Brain microvascular endothelial cell (primary cell): ENCODE measurements at regions not wholly inside any gene's neighbourhood (a gene's known extent, or its start where the extent isn't known, plus 50 kb on each side); places are given as distances from the start of the nearest gene placed in this dataset.

Source experiments
- DNase-seq: peaks from one replicate; pipeline ENCODE4 v3.0.0-alpha.2; 2020
- H3K27ac ChIP-seq: fragments of 250-450 bp; sonication (Bioruptor Pico); 2 replicates; pipeline ENCODE4 v1.5.1; 2020; ENCODE audit warnings: mild to moderate bottlenecking, moderate library complexity
- H3K27me3 ChIP-seq: fragments of 250-450 bp; sonication (Bioruptor Pico); replicated peaks from 2 replicates; pipeline ENCODE4 v1.5.1; 2020; ENCODE audit warnings: mild to moderate bottlenecking
- H3K36me3 ChIP-seq: fragments of 250-450 bp; sonication (Bioruptor Pico); replicated peaks from 2 replicates; pipeline ENCODE4 v1.5.1; 2020; ENCODE audit warnings: mild to moderate bottlenecking
- H3K4me3 ChIP-seq: 2 replicates; pipeline ENCODE4 v1.5.1; 2011; ENCODE audit warnings: low read depth, mild to moderate bottlenecking, control low read depth, low read length, moderate library complexity
- CTCF ChIP-seq: IDR thresholded peaks from 2 replicates; pipeline ENCODE4 v1.5.1; 2011; ENCODE audit warnings: low read depth, mild to moderate bottlenecking, moderate library complexity, low read length, control low read depth, inconsistent platforms; ENCODE audit errors: missing control alignments
- in situ Hi-C: cut with HindIII; loops from 2 replicates; pipeline ENCODE4 v1.10.0; 2017; ENCODE audit warnings: low sequenced_read_pairs, low pct_ligation_motif_present

- Histone ChIP-seq H3K27me3 (no peaks in the 10 kb centered on the region), H3K4me3 (no peak overlapping the region), H3K27ac (no peak overlapping the region), H3K36me3 (no peaks in the 10 kb centered on the region)
- TF ChIP-seq CTCF = no peak
- no peak for DNase-seq
- in situ Hi-C loops = no loop called here
Observed at GRCh38 chr6:12371151-12371550, 81.0 kb downstream of the EDN1 start.

GRCh38 chr6:12371641-12372146, 81.5 kb downstream of the EDN1 start:
- H3K4me3 ChIP-seq = no peak overlapping the region
- no peak for TF ChIP-seq CTCF
- in situ Hi-C loops = no loop called here
- DNase-seq = no peak
- no peak overlapping the region for H3K27ac ChIP-seq
- H3K36me3 ChIP-seq = no peaks in the 10 kb centered on the region
- H3K27me3 ChIP-seq = no peaks in the 10 kb centered on the region

- Histone ChIP-seq H3K36me3 (no peaks in the 10 kb centered on the region), H3K27me3 (no peaks in the 10 kb centered on the region), H3K27ac (no peak overlapping the region), H3K4me3 (no peak overlapping the region)
- TF ChIP-seq CTCF = no peak
- in situ Hi-C loops = no loop called here
- no peak for DNase-seq
Observed at GRCh38 chr6:12379181-12379580, 89.0 kb downstream of the EDN1 start.

- H3K4me3 ChIP-seq = no peak overlapping the region
- DNase-seq = no peak
- no peaks in the 10 kb centered on the region for H3K36me3 ChIP-seq
- no peak overlapping the region for H3K27ac ChIP-seq
- no peaks in the 10 kb centered on the region for H3K27me3 ChIP-seq
- in situ Hi-C loops = no loop called here
- TF ChIP-seq CTCF = no peak
Observed at GRCh38 chr6:12381587-12381986, 91.4 kb downstream of the EDN1 start.

- in situ Hi-C loops = no loop called here
- H3K27me3 ChIP-seq = no peaks in the 10 kb centered on the region
- TF ChIP-seq CTCF = no peak
Observed at GRCh38 chr6:12383448-12383847, 93.3 kb downstream of the EDN1 start.

GRCh38 chr6:12384357-12384912, 94.3 kb downstream of the EDN1 start:
- no peak for DNase-seq
- no peak for TF ChIP-seq CTCF
- no peak overlapping the region for H3K4me3 ChIP-seq
- no peak overlapping the region for H3K27ac ChIP-seq
- no peaks in the 10 kb centered on the region for H3K27me3 ChIP-seq
- in situ Hi-C loops = no loop called here
- no peaks in the 10 kb centered on the region for H3K36me3 ChIP-seq

More at GRCh38 chr6:12383448-12383847, 93.3 kb downstream of the EDN1 start:
- Histone ChIP-seq H3K4me3 (no peak overlapping the region), H3K36me3 (no peaks in the 10 kb centered on the region), H3K27ac (no peak overlapping the region)
- no peak for DNase-seq
